Peyer's patch (tissue), 4 donors: ENCODE measurements at regions not wholly inside any gene's neighbourhood (a gene's known extent, or its start where the extent isn't known, plus 50 kb on each side); places are given as distances from the start of the nearest gene placed in this dataset.

Source experiments
- CTCF ChIP-seq, 6 experiments: fragments of 450-650 bp in 4 of 6; fragments of 200-600 bp in 2 of 6; sonication (generic) in 1 of 6; IDR thresholded peaks; one replicate each; pipeline ENCODE4 v1.5.1; 2017 to 2019; ENCODE audit warnings: antibody characterized with exemption in 6 of 6, mild to moderate bottlenecking in 3 of 6, moderate library complexity in 1 of 6
- POLR2A ChIP-seq, 2 donors: fragments of 450-650 bp; IDR thresholded peaks; one replicate each; pipeline ENCODE4 v1.5.1; 2017; ENCODE audit warnings: antibody characterized with exemption in 2 of 2, mild to moderate bottlenecking in 2 of 2, moderate library complexity in 2 of 2

- TF ChIP-seq CTCF (IDR thresholded peaks at IDR 0.05) = no peak
- no peak for TF ChIP-seq POLR2A (IDR thresholded peaks at IDR 0.05)
These were observed 84.3 kb upstream of the GNAZ start for GRCh38 chr22:22986008-22986407.
